HG03159 (cell line): ENCODE measurements at regions not wholly inside any gene's neighbourhood (a gene's known extent, or its start where the extent isn't known, plus 50 kb on each side); places are given as distances from the start of the nearest gene placed in this dataset.

Experiments
- ATAC-seq: cut with Tn5 transposase; IDR thresholded peaks from one replicate; pipeline ENCODE4 v1.9.1; 2021; ENCODE audit warnings: mild to moderate bottlenecking, moderate library complexity; ENCODE audit not compliant: unreplicated experiment

- no peak for ATAC-seq
Measured at GRCh38 chr17:68665373-68665772, 64.2 kb upstream of the FAM20A start.

DNA sequence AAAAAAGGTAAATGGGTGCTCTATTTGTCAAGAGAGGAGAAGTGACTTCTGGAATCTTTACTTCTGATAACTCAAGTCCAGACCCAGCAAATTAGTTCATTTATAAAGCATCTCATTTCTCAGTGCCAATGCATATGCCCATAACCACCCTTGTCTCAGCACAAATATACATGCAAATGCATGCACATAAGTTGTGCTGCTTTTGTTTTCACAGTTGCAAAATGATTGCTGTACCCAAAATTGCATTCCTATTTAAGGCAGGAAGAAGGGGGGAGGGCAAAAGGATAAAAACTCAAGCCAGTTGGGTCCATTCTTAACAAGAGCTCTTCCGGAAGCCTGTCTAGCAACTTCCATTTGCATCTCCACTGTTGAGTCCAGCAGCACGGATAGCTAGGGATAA is 61.3 kb upstream of the FAM20A start:
- no peak for ATAC-seq

DNA sequence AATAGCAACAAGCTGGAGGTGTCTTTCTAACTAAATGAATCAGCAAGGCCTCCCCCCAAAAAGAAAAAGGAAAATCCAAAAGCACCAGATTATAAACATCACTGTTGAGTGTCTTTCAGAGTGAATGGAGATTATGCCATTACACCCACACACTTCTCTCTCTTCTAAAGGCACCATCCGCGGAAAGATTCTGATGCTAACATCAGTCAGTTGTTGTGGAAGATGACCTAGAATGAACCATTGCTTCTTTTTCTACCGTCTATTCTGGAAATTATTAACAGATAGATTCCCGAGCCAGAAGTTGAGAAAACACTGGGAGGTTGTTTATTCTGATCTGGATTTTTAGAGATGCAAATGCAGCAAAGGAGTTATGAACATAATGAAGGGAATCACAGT is 60.9 kb upstream of the FAM20A start:
- no peak for ATAC-seq

- no peak for ATAC-seq
Measured at GRCh38 chr17:68661265-68662036, 60.3 kb upstream of the FAM20A start.

DNA sequence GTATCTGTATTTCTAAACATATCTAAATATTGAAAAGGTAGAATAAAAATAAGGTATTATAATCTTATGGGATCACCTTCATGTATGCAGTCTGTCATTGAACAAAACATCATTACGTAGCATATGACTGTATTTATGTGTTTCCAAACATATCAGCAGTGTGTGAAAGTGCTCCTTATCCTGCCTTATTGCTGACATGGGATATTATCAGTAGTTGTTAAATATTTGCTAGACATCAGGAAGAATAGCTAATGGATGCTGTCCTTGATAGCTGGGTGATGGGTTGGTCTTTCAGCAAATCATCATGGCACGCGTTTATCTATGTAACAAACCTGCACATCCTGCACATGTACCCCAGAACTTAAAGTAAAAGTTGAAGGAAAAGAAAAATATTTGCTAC is 59.1 kb upstream of the FAM20A start:
- ATAC-seq, result no peak

GRCh38 chr17:68658999-68659780 is 58.0 kb upstream of the FAM20A start:
- ATAC-seq, result no peak

GRCh38 chr17:68657576-68657975 is 56.4 kb upstream of the FAM20A start:
- no peak for ATAC-seq

DNA sequence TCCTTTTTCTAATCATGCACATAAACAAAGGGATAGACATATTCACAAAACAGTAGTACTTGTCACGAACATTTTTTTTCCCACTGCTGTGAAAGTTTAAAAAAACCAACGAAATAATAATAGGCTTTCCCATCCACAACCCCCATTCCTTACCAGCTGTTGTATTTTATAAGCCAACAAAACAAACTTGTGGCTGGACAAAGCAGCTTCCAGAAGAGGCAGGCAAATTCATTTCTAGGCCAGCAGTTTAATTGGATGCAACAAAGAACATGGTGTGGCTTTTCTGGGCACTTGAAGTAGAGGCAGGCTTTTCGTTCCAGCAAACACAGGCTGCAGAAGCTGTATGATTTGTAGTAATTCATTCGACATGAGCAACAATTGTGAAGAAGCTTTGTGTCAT is 56.0 kb upstream of the FAM20A start:
- no peak for ATAC-seq

DNA sequence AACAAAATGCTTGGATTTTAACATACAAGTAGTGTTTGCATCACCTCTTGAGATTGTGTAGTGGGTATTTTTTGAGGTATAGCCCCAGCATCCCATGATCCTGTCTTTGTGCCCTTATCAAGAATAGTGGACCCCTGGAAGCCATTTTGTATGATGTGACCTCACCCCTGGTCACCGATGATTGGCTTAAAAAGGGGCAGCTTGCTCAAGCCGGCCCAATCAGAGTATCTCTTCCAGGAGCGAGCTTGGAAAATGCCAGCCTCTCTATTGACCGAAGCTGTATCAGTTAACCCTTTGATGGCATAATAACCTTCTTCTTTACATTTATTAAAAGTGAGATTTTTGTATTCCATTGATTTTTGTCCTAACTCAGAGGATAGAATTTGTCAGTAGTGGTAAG is 55.5 kb upstream of the FAM20A start:
- ATAC-seq, result no peak
